ENCODE measurements at regions not wholly inside any gene's neighbourhood (a gene's known extent, or its start where the extent isn't known, plus 50 kb on each side); places are given as distances from the start of the nearest gene placed in this dataset.

- H3K36me3 ChIP-seq, result no peaks in the 10 kb centered on the region
- WGBS, 5 donors, result 57 to 87% (median 80%) methylated on average over 1 of the region's 1 CpG
- no peak for TF ChIP-seq POLR2AphosphoS5 (IDR thresholded peaks at IDR 0.05)
- TF ChIP-seq, protein P1, sequence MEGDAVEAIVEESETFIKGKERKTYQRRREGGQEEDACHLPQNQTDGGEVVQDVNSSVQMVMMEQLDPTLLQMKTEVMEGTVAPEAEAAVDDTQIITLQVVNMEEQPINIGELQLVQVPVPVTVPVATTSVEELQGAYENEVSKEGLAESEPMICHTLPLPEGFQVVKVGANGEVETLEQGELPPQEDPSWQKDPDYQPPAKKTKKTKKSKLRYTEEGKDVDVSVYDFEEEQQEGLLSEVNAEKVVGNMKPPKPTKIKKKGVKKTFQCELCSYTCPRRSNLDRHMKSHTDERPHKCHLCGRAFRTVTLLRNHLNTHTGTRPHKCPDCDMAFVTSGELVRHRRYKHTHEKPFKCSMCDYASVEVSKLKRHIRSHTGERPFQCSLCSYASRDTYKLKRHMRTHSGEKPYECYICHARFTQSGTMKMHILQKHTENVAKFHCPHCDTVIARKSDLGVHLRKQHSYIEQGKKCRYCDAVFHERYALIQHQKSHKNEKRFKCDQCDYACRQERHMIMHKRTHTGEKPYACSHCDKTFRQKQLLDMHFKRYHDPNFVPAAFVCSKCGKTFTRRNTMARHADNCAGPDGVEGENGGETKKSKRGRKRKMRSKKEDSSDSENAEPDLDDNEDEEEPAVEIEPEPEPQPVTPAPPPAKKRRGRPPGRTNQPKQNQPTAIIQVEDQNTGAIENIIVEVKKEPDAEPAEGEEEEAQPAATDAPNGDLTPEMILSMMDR (IDR thresholded peaks at IDR 0.05 in 8 of 11, conservative IDR thresholded peaks at IDR 0.05 in 3 of 11), result no peak
- TF ChIP-seq POLR2A (IDR thresholded peaks at IDR 0.05), result no peak
- H3K4me3 ChIP-seq, result no peak overlapping the region
- no peak for DNase-seq
- peaks cover 0 to 21% (median 3%) of the 10 kb centered on the region in 8 donors for H3K9me3 ChIP-seq
- H3K27ac ChIP-seq, result no peak overlapping the region
- H3K4me1 ChIP-seq, result no peaks in the 10 kb centered on the region
- intact Hi-C loops (cut with DNase I; ENCODE audit: low total_unique reads), result no loop called here
- no peaks in the 10 kb centered on the region for H3K27me3 ChIP-seq (replicated peaks in 1 of 7)
Observed at GRCh38 chr21:20735257-20735656, 263.0 kb upstream of the NCAM2 start.

- TF ChIP-seq POLR2A (IDR thresholded peaks at IDR 0.05), result no peak
- TF ChIP-seq, protein P1 (IDR thresholded peaks at IDR 0.05 in 8 of 11, conservative IDR thresholded peaks at IDR 0.05 in 3 of 11), result no peak
- Histone ChIP-seq H3K9me3 (peaks cover 0 to 18% (median 3%) of the 10 kb centered on the region in 8 donors), H3K36me3 (no peaks in the 10 kb centered on the region), H3K4me3 (no peak overlapping the region), H3K27me3 (replicated peaks in 1 of 7) (no peaks in the 10 kb centered on the region), H3K4me1 (no peaks in the 10 kb centered on the region), H3K27ac (no peak overlapping the region)
- intact Hi-C loops (cut with DNase I; ENCODE audit: low total_unique reads), result no loop called here
- no peak for DNase-seq
Observed at GRCh38 chr21:20737227-20737913, 260.8 kb upstream of the NCAM2 start.

DNA sequence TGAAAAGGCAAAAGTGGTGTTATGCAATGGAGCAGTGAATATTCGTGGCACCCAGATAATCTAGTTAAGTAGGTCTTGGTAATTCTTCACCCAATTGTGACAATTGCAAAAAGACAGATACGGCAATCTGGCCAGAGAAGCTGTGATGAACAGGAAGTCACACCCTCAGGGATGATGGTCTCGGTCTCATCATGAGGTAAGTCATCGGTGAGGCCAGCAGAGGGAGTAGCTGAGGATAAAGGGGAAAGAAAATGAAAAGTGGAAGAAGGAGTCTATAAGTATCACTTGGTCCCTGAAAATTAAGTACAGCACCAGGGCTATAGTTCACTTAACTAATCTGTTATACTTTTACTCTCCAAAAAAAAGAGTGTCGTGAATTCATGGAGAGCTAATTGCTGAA, 258.8 kb upstream of the NCAM2 start:
- DNase-seq, result no peak
- WGBS, 5 donors, result 72 to 87% (median 79%) methylated on average over 5 of the region's 5 CpGs
- H3K4me3 ChIP-seq, result no peak overlapping the region
- H3K4me1 ChIP-seq, result no peaks in the 10 kb centered on the region
- H3K27me3 ChIP-seq (replicated peaks in 1 of 7), result no peaks in the 10 kb centered on the region
- TF ChIP-seq POLR2A (IDR thresholded peaks at IDR 0.05) (no peak), POLR2AphosphoS5 (IDR thresholded peaks at IDR 0.05) (no peak)
- TF ChIP-seq, protein P1 (IDR thresholded peaks at IDR 0.05 in 8 of 11, conservative IDR thresholded peaks at IDR 0.05 in 3 of 11), result no peak
- H3K9me3 ChIP-seq, result peaks cover 0 to 9% (median 0%) of the 10 kb centered on the region in 8 donors
- H3K27ac ChIP-seq, result no peak overlapping the region
- intact Hi-C loops (cut with DNase I; ENCODE audit: low total_unique reads), result no loop called here
- H3K36me3 ChIP-seq, result no peaks in the 10 kb centered on the region

- no peak overlapping the region for H3K4me3 ChIP-seq
- no peak for DNase-seq
- intact Hi-C loops (cut with DNase I; ENCODE audit: low total_unique reads), result no loop called here
- H3K36me3 ChIP-seq, result no peaks in the 10 kb centered on the region
- TF ChIP-seq, protein P1 (IDR thresholded peaks at IDR 0.05 in 8 of 11, conservative IDR thresholded peaks at IDR 0.05 in 3 of 11), result no peak
- TF ChIP-seq POLR2A (IDR thresholded peaks at IDR 0.05), result no peak
- no peak for TF ChIP-seq POLR2AphosphoS5 (IDR thresholded peaks at IDR 0.05)
- no peak overlapping the region for H3K27ac ChIP-seq
- H3K4me1 ChIP-seq, result no peaks in the 10 kb centered on the region
- H3K27me3 ChIP-seq (replicated peaks in 1 of 7), result no peaks in the 10 kb centered on the region
- peaks cover 0 to 9% (median 0%) of the 10 kb centered on the region in 8 donors for H3K9me3 ChIP-seq
- whole genome bisulfite sequencing, 5 donors, result 72 to 86% (median 76%) methylated on average over 6 of the region's 6 CpGs
Observed at GRCh38 chr21:20741445-20741844, 256.8 kb upstream of the NCAM2 start.
